SK-N-SH (cell line): ENCODE measurements at regions not wholly inside any gene's neighbourhood (a gene's known extent, or its start where the extent isn't known, plus 50 kb on each side); places are given as distances from the start of the nearest gene placed in this dataset.

Experiments
- CTCF ChIA-PET: fragments of 300-600, 350-600 bp; formaldehyde crosslinking; extraction: SDS; loops from one replicate; lab custom pipeline; 2021; lab: Yijun Ruan, JAX
- POLR2A ChIA-PET: fragments of 350-600 bp; sonication (Branson Sonifier 250); formaldehyde crosslinking; extraction: SDS; loops from one replicate; lab custom pipeline; 2020; ENCODE audit warnings: antibody characterized with exemption, inconsistent platforms; lab: Yijun Ruan, JAX
- DNase-seq: peaks from one replicate; pipeline ENCODE4 v3.0.0; 2012
- H2AFZ ChIP-seq: fragments of 200-600 bp; sonication (generic); 2 replicates; pipeline ENCODE4 v1.8.1; 2016; ENCODE audit warnings: antibody characterized with exemption, mild to moderate bottlenecking, low read depth
- H3F3A ChIP-seq: fragments of 200-600 bp; sonication (generic); replicated peaks from 2 replicates; pipeline ENCODE3; 2016; ENCODE audit warnings: antibody characterized with exemption, mild to moderate bottlenecking; ENCODE audit not compliant: insufficient read depth
- H3K27ac ChIP-seq, 2 experiments: fragments of 200-500 bp in 1 of 2; fragments of 200-600 bp in 1 of 2; sonication (Bioruptor generic) in 1 of 2; sonication (generic), shearing (Covaris generic) in 1 of 2; 2 replicates each; pipeline versions ENCODE4 v1.5.1 to v1.6.1; 2014 to 2016; ENCODE audit warnings: low read depth in 2 of 2, inconsistent platforms in 1 of 2, low read length in 1 of 2, mild to moderate bottlenecking in 1 of 2, mixed read lengths in 1 of 2
- H3K27me3 ChIP-seq: fragments of 200-600 bp; sonication (generic), shearing (Covaris generic); 2 replicates; pipeline ENCODE4 v1.6.1; 2016; ENCODE audit warnings: mixed run types; ENCODE audit not compliant: insufficient read depth
- H3K36me3 ChIP-seq, 2 experiments: fragments of 200-500 bp in 1 of 2; fragments of 200-600 bp in 1 of 2; sonication (Bioruptor generic) in 1 of 2; sonication (generic) in 1 of 2; replicated peaks in 1 of 2; 2 replicates each; pipeline versions ENCODE3 to v1.5.1; 2014 to 2016; ENCODE audit warnings: low read length in 1 of 2, mild to moderate bottlenecking in 1 of 2; ENCODE audit not compliant: insufficient read depth in 2 of 2, control insufficient read depth in 1 of 2
- H3K4me1 ChIP-seq, 2 experiments: fragments of 200-500 bp in 1 of 2; fragments of 200-600 bp in 1 of 2; sonication (Bioruptor generic) in 1 of 2; sonication (generic), shearing (Covaris generic) in 1 of 2; 2 replicates each; pipeline versions ENCODE4 v1.5.1 to v1.6.1; 2014 to 2016; ENCODE audit warnings: low read depth in 1 of 2, low read length in 1 of 2, mixed run types in 1 of 2; ENCODE audit not compliant: insufficient read depth in 2 of 2, control insufficient read depth in 1 of 2
- H3K4me2 ChIP-seq: fragments of 200-600 bp; sonication (generic), shearing (Covaris generic); 2 replicates; pipeline ENCODE4 v1.6.1; 2017; ENCODE audit warnings: mixed run types
- H3K4me3 ChIP-seq, 2 experiments: fragments of 200-500 bp in 1 of 2; fragments of 200-600 bp in 1 of 2; sonication (Bioruptor generic) in 1 of 2; sonication (generic), shearing (Covaris generic) in 1 of 2; 2 replicates each; pipeline versions ENCODE4 v1.5.1 to v1.8.1; 2014 to 2016; ENCODE audit warnings: low read depth in 2 of 2, inconsistent platforms in 1 of 2, low read length in 1 of 2, mild to moderate bottlenecking in 1 of 2, mixed read lengths in 1 of 2, moderate library complexity in 1 of 2
- H3K79me2 ChIP-seq: fragments of 200-600 bp; sonication (generic); 2 replicates; pipeline ENCODE4 v1.8.1; 2017; ENCODE audit warnings: mild to moderate bottlenecking; ENCODE audit not compliant: insufficient read depth
- H3K9ac ChIP-seq: fragments of 200-600 bp; sonication (generic); 2 replicates; pipeline ENCODE4 v1.6.1; 2017; ENCODE audit warnings: mixed run types
- H3K9me2 ChIP-seq: fragments of 200-600 bp; sonication (generic); 2 replicates; pipeline ENCODE4 v1.6.1; 2017; ENCODE audit warnings: mixed run types
- H3K9me3 ChIP-seq: fragments of 200-600 bp; sonication (generic); 2 replicates; pipeline ENCODE4 v1.6.1; 2017; ENCODE audit warnings: mixed run types, mild to moderate bottlenecking, moderate library complexity
- H4K20me1 ChIP-seq: fragments of 200-600 bp; sonication (generic); 2 replicates; pipeline ENCODE4 v1.6.1; 2017; ENCODE audit warnings: mild to moderate bottlenecking, mixed run types; ENCODE audit not compliant: insufficient read depth
- CHD2 ChIP-seq: fragments of 150-350 bp; IDR thresholded peaks from 2 replicates; pipeline ENCODE4 v1.6.1; 2018; ENCODE audit warnings: low read length; ENCODE audit not compliant: partially characterized antibody
- ELF1 ChIP-seq: IDR thresholded peaks from 2 replicates; pipeline ENCODE4 v1.4.0; 2012
- EZH2phosphoT487 ChIP-seq: fragments of 200-600 bp; sonication (generic); IDR thresholded peaks from 2 replicates; pipeline ENCODE4 v1.6.1; 2017; ENCODE audit warnings: low read depth, mixed run types, mild to moderate bottlenecking, antibody characterized with exemption, moderate library complexity, borderline replicate concordance
- FOXM1 ChIP-seq: IDR thresholded peaks from 2 replicates; pipeline ENCODE4 v1.4.0; 2012; ENCODE audit warnings: low read depth, mild to moderate bottlenecking
- GATA2 ChIP-seq: sonication (generic); formaldehyde crosslinking; IDR thresholded peaks from 2 replicates; pipeline ENCODE4 v1.5.0; 2020; ENCODE audit warnings: mild to moderate bottlenecking, missing genetic modification reagents
- IRF3 ChIP-seq: fragments of 150-350 bp; IDR thresholded peaks from 2 replicates; pipeline ENCODE4 v1.6.1; 2016; ENCODE audit warnings: mild to moderate bottlenecking, low read depth, low read length
- JUND ChIP-seq: IDR thresholded peaks from 2 replicates; pipeline ENCODE4 v1.4.0; 2012
- MEF2A ChIP-seq: IDR thresholded peaks from 2 replicates; pipeline ENCODE4 v1.4.0; 2012; ENCODE audit warnings: low read depth, borderline replicate concordance
- MXI1 ChIP-seq: IDR thresholded peaks from 2 replicates; pipeline ENCODE4 v1.6.1; 2012; ENCODE audit warnings: mild to moderate bottlenecking, low read depth, low read length, improper control_type of control experiment
- PBX3 ChIP-seq: IDR thresholded peaks from 2 replicates; pipeline ENCODE4; 2012
- RCOR1 ChIP-seq: fragments of 150-350 bp; IDR thresholded peaks from 2 replicates; pipeline ENCODE4 v1.6.1; 2017; ENCODE audit warnings: antibody characterized with exemption, low read length
- RFX5 ChIP-seq: IDR thresholded peaks from 2 replicates; pipeline ENCODE4 v1.6.1; 2012; ENCODE audit warnings: mild to moderate bottlenecking, improper control_type of control experiment, low read length
- RXRA ChIP-seq: IDR thresholded peaks from 2 replicates; pipeline ENCODE4 v1.4.0; 2012; ENCODE audit warnings: low read depth, mild to moderate bottlenecking, borderline replicate concordance
- SMC3 ChIP-seq: IDR thresholded peaks from 2 replicates; pipeline ENCODE4 v1.6.1; 2012; ENCODE audit warnings: low read depth, low read length, improper control_type of control experiment
- TEAD4 ChIP-seq: IDR thresholded peaks from 2 replicates; pipeline ENCODE4 v1.4.0; 2012; ENCODE audit warnings: mild to moderate bottlenecking, borderline replicate concordance; ENCODE audit not compliant: insufficient read depth
- USF1 ChIP-seq: IDR thresholded peaks from 2 replicates; pipeline ENCODE4 v1.4.0; 2012; ENCODE audit warnings: low read depth, borderline replicate concordance
- USF2 ChIP-seq: fragments of 150-350 bp; IDR thresholded peaks from 2 replicates; pipeline ENCODE4 v1.6.1; 2017; ENCODE audit warnings: antibody characterized with exemption, low read length, low read depth, borderline replicate concordance
- ZBTB33 ChIP-seq: IDR thresholded peaks from 2 replicates; pipeline ENCODE4 v1.4.0; 2012; ENCODE audit warnings: low read depth, borderline replicate concordance
- WGBS: methylation state at CpG from one replicate; pipeline ENCODE4 v1.1.6; 2017; ENCODE audit warnings: low lambda C conversion rate; 5-methylcytosine and 5-hydroxymethylcytosine counted together

- POLR2A ChIA-PET = no interaction called here
Measured at GRCh38 chr3:20809356-20809755, 623.4 kb upstream of the SGO1 start.

More at GRCh38 chr3:20809356-20809755, 623.4 kb upstream of the SGO1 start:
- H3K36me3 ChIP-seq = no peaks in the 10 kb centered on the region
- no peak for TF ChIP-seq FOXM1
- no peak for TF ChIP-seq GATA2 (CRISPR knock-in tag)
- TF ChIP-seq ELF1 = no peak
- no peak for TF ChIP-seq JUND
- no peak for TF ChIP-seq TEAD4
- TF ChIP-seq RFX5 = no peak
- TF ChIP-seq RCOR1 = no peak
- TF ChIP-seq IRF3 = no peak
- no peak for TF ChIP-seq USF1
- no peak for TF ChIP-seq RXRA
- TF ChIP-seq EZH2phosphoT487 = no peak
- TF ChIP-seq MXI1 = no peak
- TF ChIP-seq PBX3 = no peak
- TF ChIP-seq SMC3 = no peak
- TF ChIP-seq CHD2 = no peak
- TF ChIP-seq ZBTB33 = no peak
- no peak for TF ChIP-seq MEF2A
- TF ChIP-seq USF2 = no peak
- DNase-seq = no peak
- H3K4me3 ChIP-seq = no peak overlapping the region
- CTCF ChIA-PET = no interaction called here
- no peak overlapping the region for H3K27ac ChIP-seq
- H3K9me3 ChIP-seq = no peaks in the 10 kb centered on the region; the same call in 1 of the 2 replicates
- H3K79me2 ChIP-seq = no peaks in the 10 kb centered on the region
- WGBS = 14% methylated on average over 3 of the region's 3 CpGs
- no peak overlapping the region for H2AFZ ChIP-seq
- no peaks in the 10 kb centered on the region for H3F3A ChIP-seq
- no peaks in the 10 kb centered on the region for H3K27me3 ChIP-seq
- H3K4me1 ChIP-seq = no peaks in the 10 kb centered on the region
- no peak overlapping the region for H3K4me2 ChIP-seq
- H4K20me1 ChIP-seq = no peaks in the 10 kb centered on the region
- H3K9me2 ChIP-seq = no peaks in the 10 kb centered on the region
- H3K9ac ChIP-seq = no peak overlapping the region
